ENCODE measurements at regions not wholly inside any gene's neighbourhood (a gene's known extent, or its start where the extent isn't known, plus 50 kb on each side); places are given as distances from the start of the nearest gene placed in this dataset.

DNA sequence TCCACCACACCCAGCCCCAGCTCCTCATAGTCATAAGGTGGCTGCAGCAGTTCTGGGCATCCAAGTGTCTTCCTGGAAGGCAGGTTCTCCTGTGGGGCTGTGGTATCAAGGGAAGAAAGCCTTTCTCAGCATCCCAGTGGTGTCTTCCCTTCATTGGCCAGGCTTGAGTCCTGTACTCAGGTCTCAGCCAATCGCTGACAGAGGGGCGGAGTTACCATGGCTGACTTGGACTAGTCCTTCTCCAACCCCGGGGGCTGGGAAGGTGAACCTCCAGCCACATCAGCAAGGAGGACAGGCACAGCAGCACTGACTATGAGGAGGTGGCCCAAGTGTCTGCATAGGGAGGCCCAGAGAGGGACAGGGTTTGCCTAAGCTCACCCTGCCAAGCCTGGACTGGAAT is 64.0 kb upstream of the SLC24A4 start:
- no peaks in the 10 kb centered on the region for H3K4me1 ChIP-seq

DNA sequence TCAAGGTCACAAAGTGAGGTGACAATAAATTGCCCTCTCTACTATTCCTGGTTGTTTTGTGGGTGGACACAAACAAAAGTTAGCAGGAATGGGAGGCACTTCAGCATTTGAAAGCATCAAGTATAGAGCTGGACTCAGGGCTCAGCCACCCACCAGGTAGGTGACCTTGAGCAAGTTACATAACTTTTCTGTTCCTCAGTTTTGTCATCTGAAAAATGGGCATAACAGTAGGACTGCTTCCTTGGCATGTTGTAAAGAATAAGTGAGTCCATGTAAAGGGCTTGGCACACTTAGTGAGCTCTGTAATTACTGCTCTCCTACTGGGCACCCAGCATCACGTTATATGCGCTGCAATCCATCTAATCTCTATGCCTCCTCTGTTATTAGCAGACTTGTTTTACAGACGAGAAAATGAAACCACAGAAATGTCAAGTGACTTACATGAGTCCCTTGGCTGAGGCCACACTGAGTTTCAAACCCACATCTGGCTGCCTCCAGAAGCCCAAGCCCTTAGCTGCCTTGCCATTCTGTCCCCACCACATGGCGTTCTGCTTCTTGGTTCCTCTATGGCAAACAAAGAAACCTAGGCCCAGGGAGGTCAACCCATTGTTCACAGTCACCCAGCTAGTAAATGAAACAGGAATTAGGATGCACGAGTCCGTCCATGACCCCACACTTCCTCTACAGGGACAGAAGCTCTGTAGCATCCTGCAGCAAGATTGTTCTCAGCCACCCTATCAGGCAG is 63.2 kb upstream of the SLC24A4 start:
- intact Hi-C loops (cut with DNase I): no loop called here
- no peak overlapping the region for H3K27ac ChIP-seq
- H3K36me3 ChIP-seq: no peaks in the 10 kb centered on the region
- H3K4me3 ChIP-seq: no peak overlapping the region
- WGBS (ENCODE audit: insufficient coverage, low coverage, low lambda C conversion rate, missing lambda C conversion rate): 40% methylated on average over 4 of the region's 6 CpGs
- H3K4me1 ChIP-seq: no peaks in the 10 kb centered on the region
- no peak for TF ChIP-seq POLR2A (IDR thresholded peaks at IDR 0.05)
- TF ChIP-seq, protein P1, sequence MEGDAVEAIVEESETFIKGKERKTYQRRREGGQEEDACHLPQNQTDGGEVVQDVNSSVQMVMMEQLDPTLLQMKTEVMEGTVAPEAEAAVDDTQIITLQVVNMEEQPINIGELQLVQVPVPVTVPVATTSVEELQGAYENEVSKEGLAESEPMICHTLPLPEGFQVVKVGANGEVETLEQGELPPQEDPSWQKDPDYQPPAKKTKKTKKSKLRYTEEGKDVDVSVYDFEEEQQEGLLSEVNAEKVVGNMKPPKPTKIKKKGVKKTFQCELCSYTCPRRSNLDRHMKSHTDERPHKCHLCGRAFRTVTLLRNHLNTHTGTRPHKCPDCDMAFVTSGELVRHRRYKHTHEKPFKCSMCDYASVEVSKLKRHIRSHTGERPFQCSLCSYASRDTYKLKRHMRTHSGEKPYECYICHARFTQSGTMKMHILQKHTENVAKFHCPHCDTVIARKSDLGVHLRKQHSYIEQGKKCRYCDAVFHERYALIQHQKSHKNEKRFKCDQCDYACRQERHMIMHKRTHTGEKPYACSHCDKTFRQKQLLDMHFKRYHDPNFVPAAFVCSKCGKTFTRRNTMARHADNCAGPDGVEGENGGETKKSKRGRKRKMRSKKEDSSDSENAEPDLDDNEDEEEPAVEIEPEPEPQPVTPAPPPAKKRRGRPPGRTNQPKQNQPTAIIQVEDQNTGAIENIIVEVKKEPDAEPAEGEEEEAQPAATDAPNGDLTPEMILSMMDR (IDR thresholded peaks at IDR 0.05): no peak
- DNase-seq (no peak), ATAC-seq (peak; percentile 57 to 80 (median 74))
- H3K9me3 ChIP-seq: no peaks in the 10 kb centered on the region
- no peaks in the 10 kb centered on the region for H3K27me3 ChIP-seq

More for the DNA sequence above, 64.0 kb upstream of the SLC24A4 start:
- Histone ChIP-seq H3K27me3 (no peaks in the 10 kb centered on the region), H3K36me3 (no peaks in the 10 kb centered on the region), H3K27ac (no peak overlapping the region), H3K9me3 (no peaks in the 10 kb centered on the region), H3K4me3 (no peak overlapping the region)
- intact Hi-C loops (cut with DNase I): no loop called here
- 0% methylated on average over 1 of the region's 3 CpGs for WGBS (ENCODE audit: insufficient coverage, low coverage, low lambda C conversion rate, missing lambda C conversion rate)
- ATAC-seq (peak in 1 of 4 donors; percentile 14), DNase-seq (no peak)
- TF ChIP-seq POLR2A (IDR thresholded peaks at IDR 0.05): no peak
- TF ChIP-seq, protein P1 (IDR thresholded peaks at IDR 0.05): no peak

DNA sequence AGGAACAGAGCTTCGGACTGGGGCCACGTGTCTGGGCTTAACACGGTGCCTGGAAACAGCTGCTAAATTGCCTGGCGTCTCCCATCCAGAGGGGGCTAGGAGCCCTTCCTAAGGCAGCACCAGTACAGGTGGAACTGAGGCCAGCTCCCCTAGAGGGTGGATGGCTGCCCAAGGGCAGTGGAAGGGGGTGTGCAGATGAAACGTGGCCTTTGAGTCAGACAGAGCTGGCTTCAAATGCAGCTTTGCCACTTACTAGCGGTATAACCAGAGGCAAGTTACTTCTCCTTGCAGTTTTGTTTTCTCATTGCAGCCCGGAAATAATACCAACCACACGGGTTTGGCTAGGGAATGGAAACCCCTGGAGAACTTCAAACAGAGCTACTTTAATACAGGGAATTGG is 59.3 kb upstream of the SLC24A4 start:
- intact Hi-C loops (cut with DNase I): no loop called here

DNA sequence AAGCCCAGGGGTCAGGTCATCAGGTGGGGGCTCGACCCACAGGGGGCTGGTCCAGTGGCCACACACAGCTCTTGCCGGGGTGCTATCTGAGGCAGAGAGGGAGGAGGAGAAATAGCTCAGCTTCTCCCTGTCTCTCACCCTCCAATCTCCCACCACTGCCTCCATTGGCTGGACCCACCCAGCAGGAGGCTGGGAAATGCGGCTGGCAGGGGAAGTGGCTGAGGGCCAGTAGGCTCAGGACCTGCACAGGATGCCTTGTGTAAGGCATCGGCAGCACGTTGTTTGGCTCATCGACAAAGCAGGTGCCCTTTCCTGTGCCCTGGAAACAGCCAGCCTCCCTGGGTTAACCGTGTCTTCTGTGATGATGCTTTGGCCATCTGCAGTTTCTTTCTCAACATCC is 58.8 kb upstream of the SLC24A4 start:
- DNase-seq (no peak), ATAC-seq (peak in 2 of 4 donors; percentile 9 to 12)
- Histone ChIP-seq H3K4me1 (no peaks in the 10 kb centered on the region), H3K27me3 (no peaks in the 10 kb centered on the region), H3K4me3 (no peak overlapping the region), H3K9me3 (no peaks in the 10 kb centered on the region), H3K27ac (no peak overlapping the region), H3K36me3 (no peaks in the 10 kb centered on the region)
- intact Hi-C loops (cut with DNase I): no loop called here
- 20% methylated on average over 2 of the region's 7 CpGs for WGBS (ENCODE audit: insufficient coverage, low coverage, low lambda C conversion rate, missing lambda C conversion rate)
- TF ChIP-seq, protein P1 (IDR thresholded peaks at IDR 0.05): no peak
- no peak for TF ChIP-seq POLR2A (IDR thresholded peaks at IDR 0.05)

More for the DNA sequence above, 59.3 kb upstream of the SLC24A4 start:
- no peak overlapping the region for H3K27ac ChIP-seq
- H3K9me3 ChIP-seq: no peaks in the 10 kb centered on the region
- ATAC-seq: peak in 2 of 4 donors; percentile 6 to 34
- no peak for DNase-seq
- no peaks in the 10 kb centered on the region for H3K27me3 ChIP-seq
- TF ChIP-seq, protein P1 (IDR thresholded peaks at IDR 0.05): no peak
- no peak for TF ChIP-seq POLR2A (IDR thresholded peaks at IDR 0.05)
- no peaks in the 10 kb centered on the region for H3K4me1 ChIP-seq
- no peaks in the 10 kb centered on the region for H3K36me3 ChIP-seq
- H3K4me3 ChIP-seq: no peak overlapping the region
- 48% methylated on average over 5 of the region's 8 CpGs for WGBS (ENCODE audit: insufficient coverage, low coverage, low lambda C conversion rate, missing lambda C conversion rate)
